ENCODE measurements at regions not wholly inside any gene's neighbourhood (a gene's known extent, or its start where the extent isn't known, plus 50 kb on each side); places are given as distances from the start of the nearest gene placed in this dataset.

DNA sequence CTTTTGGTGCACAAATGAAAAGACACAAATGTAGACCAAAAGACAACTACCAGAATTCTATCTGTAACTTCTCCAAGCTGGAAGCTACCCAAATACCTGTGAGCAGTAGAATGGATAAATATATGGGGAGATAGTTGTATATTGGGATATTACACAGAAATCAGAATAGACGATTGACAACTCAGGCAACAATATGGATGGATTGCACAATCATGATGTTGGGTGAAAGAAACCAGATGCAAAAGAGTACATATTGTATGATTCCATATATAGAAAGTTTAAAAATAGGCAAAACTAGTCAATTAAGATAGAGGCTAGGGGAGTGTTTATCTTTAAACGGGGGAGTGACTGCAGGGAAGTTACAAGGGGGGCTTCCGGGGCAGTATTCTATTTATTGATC, 77.5 kb upstream of the NKD1 start (continued):
- TF ChIP-seq, protein P1, sequence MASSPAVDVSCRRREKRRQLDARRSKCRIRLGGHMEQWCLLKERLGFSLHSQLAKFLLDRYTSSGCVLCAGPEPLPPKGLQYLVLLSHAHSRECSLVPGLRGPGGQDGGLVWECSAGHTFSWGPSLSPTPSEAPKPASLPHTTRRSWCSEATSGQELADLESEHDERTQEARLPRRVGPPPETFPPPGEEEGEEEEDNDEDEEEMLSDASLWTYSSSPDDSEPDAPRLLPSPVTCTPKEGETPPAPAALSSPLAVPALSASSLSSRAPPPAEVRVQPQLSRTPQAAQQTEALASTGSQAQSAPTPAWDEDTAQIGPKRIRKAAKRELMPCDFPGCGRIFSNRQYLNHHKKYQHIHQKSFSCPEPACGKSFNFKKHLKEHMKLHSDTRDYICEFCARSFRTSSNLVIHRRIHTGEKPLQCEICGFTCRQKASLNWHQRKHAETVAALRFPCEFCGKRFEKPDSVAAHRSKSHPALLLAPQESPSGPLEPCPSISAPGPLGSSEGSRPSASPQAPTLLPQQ (tag by site-specific recombination; IDR thresholded peaks at IDR 0.05) = no peak
- TF ChIP-seq, protein P2, sequence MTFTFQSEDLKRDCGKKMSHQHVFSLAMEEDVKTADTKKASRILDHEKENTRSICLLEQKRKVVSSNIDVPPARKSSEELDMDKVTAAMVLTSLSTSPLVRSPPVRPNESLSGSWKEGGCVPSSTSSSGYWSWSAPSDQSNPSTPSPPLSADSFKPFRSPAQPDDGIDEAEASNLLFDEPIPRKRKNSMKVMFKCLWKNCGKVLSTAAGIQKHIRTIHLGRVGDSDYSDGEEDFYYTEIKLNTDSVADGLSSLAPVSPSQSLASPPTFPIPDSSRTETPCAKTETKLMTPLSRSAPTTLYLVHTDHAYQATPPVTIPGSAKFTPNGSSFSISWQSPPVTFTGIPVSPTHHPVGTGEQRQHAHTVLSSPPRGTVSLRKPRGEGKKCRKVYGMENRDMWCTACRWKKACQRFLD (tag by site-specific recombination; IDR thresholded peaks at IDR 0.05) = no peak
- TF ChIP-seq ZNF140 (tag by site-specific recombination; IDR thresholded peaks at IDR 0.05) = no peak

DNA sequence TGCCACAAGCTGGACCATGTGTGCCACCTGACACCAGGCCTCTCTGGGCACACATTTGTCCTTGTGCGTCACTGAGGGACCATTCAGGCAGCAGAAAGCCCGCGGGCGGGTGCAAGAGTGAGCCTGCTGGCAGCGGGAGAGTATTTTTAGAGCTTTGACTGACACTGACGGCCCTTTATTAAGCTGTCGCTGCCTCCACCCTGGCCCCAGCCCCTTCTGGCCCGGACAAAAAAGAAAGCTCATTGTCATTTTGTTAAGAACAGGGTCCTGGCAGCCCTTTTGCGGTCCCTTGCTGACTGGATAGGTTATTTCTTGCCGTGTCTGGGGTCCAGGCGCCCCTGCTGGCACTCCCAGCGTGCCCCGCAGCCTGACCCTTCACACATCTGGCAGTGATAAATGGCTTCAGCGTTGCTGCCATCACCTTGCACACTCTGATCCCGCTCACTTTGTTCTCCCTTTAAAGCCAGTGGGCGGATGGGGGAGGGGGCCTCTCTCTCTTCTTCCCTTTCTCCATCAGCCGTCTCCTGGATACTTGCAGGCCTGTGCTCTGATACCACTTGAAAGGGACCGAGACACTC, 78.4 kb upstream of the NKD1 start:
- Histone ChIP-seq H3K4me1 (ENCODE audit: control insufficient read depth, insufficient read depth, low read length) (peaks cover 3% of the 10 kb centered on the region; the same call in 1 of the 2 replicates), H3K27ac (ENCODE audit: extremely low read depth, low read depth, low read length) (no peak overlapping the region), H3K36me3 (ENCODE audit: control insufficient read depth in 2 of 2, insufficient read depth in 1 of 2, low read length in 2 of 2) (no peaks in the 10 kb centered on the region), H3K4me3 (ENCODE audit: low read depth, low read length) (no peak overlapping the region), H3K9me3 (ENCODE audit: control insufficient read depth, insufficient read depth, low read depth, low read length) (no peaks in the 10 kb centered on the region)
- no peak for TF ChIP-seq GFI1B (tag by site-specific recombination; IDR thresholded peaks at IDR 0.05)
- no peak for TF ChIP-seq HOXC10 (CRISPR knock-in tag; IDR thresholded peaks at IDR 0.05)
- TF ChIP-seq ZNF670 (tag by site-specific recombination; IDR thresholded peaks at IDR 0.05; ENCODE audit: low read depth) = no peak
- no peak for TF ChIP-seq RBAK (tag by site-specific recombination; IDR thresholded peaks at IDR 0.05)
- TF ChIP-seq ZNF571 (tag by site-specific recombination; IDR thresholded peaks at IDR 0.05) = no peak
- TF ChIP-seq, protein P3, sequence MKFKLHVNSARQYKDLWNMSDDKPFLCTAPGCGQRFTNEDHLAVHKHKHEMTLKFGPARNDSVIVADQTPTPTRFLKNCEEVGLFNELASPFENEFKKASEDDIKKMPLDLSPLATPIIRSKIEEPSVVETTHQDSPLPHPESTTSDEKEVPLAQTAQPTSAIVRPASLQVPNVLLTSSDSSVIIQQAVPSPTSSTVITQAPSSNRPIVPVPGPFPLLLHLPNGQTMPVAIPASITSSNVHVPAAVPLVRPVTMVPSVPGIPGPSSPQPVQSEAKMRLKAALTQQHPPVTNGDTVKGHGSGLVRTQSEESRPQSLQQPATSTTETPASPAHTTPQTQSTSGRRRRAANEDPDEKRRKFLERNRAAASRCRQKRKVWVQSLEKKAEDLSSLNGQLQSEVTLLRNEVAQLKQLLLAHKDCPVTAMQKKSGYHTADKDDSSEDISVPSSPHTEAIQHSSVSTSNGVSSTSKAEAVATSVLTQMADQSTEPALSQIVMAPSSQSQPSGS (tag by site-specific recombination; IDR thresholded peaks at IDR 0.05; ENCODE audit: low read depth) = no peak
- TF ChIP-seq ZSCAN23 (tag by site-specific recombination; IDR thresholded peaks at IDR 0.05) = no peak
- TF ChIP-seq ZNF629 (tag by site-specific recombination; IDR thresholded peaks at IDR 0.05) = no peak
- ChIA-PET CTCF (no interaction called here), POLR2A (no interaction called here)

DNA sequence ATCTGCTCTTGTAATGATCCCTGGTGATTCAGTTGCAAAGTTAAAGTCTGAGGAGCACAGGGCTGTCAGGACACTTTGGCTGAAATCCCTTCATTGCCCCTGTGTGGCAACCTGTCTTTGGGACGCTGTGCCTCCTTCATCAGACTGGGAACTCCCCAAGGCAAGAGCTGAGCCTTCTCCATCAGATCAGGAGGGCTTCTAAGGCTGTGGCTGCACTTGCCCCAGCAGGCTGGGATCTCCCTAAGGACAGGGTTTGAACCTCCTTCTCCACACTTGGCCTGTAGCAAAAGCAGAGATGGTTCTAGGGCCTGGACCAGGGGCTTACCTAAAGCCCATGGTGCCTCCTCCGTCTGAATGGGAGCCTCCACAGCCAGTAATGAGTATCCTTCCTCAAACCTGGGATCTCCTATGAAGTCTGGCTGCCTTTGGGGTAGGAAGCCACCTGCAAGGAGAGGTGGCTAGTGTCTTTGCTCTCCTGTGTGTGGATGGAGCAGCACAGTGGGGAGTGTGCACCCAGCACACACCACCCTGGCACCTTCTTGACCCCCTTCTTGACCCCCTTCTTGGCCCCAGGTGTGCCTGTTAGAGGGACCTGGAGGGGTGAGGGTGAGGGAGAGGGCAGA, 79.0 kb upstream of the NKD1 start:
- ChIA-PET CTCF (no interaction called here), POLR2A (no interaction called here)
- TF ChIP-seq BCL11A (tag by site-specific recombination; IDR thresholded peaks at IDR 0.05; ENCODE audit: low read depth) (no peak), HOXD13 (CRISPR knock-in tag; IDR thresholded peaks at IDR 0.05; ENCODE audit: borderline replicate concordance) (no peak), ZFP37 (tag by site-specific recombination; IDR thresholded peaks at IDR 0.05) (no peak), ZNF530 (tag by site-specific recombination; IDR thresholded peaks at IDR 0.05; ENCODE audit: low read depth) (no peak)
- TF ChIP-seq, protein P4, sequence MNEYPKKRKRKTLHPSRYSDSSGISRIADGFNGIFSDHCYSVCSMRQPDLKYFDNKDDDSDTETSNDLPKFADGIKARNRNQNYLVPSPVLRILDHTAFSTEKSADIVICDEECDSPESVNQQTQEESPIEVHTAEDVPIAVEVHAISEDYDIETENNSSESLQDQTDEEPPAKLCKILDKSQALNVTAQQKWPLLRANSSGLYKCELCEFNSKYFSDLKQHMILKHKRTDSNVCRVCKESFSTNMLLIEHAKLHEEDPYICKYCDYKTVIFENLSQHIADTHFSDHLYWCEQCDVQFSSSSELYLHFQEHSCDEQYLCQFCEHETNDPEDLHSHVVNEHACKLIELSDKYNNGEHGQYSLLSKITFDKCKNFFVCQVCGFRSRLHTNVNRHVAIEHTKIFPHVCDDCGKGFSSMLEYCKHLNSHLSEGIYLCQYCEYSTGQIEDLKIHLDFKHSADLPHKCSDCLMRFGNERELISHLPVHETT (tag by site-specific recombination; IDR thresholded peaks at IDR 0.05) = no peak
- TF ChIP-seq, protein P5, sequence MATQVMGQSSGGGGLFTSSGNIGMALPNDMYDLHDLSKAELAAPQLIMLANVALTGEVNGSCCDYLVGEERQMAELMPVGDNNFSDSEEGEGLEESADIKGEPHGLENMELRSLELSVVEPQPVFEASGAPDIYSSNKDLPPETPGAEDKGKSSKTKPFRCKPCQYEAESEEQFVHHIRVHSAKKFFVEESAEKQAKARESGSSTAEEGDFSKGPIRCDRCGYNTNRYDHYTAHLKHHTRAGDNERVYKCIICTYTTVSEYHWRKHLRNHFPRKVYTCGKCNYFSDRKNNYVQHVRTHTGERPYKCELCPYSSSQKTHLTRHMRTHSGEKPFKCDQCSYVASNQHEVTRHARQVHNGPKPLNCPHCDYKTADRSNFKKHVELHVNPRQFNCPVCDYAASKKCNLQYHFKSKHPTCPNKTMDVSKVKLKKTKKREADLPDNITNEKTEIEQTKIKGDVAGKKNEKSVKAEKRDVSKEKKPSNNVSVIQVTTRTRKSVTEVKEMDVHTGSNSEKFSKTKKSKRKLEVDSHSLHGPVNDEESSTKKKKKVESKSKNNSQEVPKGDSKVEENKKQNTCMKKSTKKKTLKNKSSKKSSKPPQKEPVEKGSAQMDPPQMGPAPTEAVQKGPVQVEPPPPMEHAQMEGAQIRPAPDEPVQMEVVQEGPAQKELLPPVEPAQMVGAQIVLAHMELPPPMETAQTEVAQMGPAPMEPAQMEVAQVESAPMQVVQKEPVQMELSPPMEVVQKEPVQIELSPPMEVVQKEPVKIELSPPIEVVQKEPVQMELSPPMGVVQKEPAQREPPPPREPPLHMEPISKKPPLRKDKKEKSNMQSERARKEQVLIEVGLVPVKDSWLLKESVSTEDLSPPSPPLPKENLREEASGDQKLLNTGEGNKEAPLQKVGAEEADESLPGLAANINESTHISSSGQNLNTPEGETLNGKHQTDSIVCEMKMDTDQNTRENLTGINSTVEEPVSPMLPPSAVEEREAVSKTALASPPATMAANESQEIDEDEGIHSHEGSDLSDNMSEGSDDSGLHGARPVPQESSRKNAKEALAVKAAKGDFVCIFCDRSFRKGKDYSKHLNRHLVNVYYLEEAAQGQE (tag by site-specific recombination; IDR thresholded peaks at IDR 0.05) = no peak
- Histone ChIP-seq H3K27ac (ENCODE audit: extremely low read depth, low read depth, low read length) (no peak overlapping the region), H3K4me3 (ENCODE audit: low read depth, low read length) (no peak overlapping the region), H3K9me3 (ENCODE audit: control insufficient read depth, insufficient read depth, low read depth, low read length) (no peaks in the 10 kb centered on the region), H3K36me3 (ENCODE audit: control insufficient read depth in 2 of 2, insufficient read depth in 1 of 2, low read length in 2 of 2) (no peaks in the 10 kb centered on the region), H3K4me1 (ENCODE audit: control insufficient read depth, insufficient read depth, low read length) (peaks cover 3% of the 10 kb centered on the region; the same call in 1 of the 2 replicates)

All from HEK293 (cell line).